ENCODE measurements at regions not wholly inside any gene's neighbourhood (a gene's known extent, or its start where the extent isn't known, plus 50 kb on each side); places are given as distances from the start of the nearest gene placed in this dataset.

GRCh38 chr9:12461763-12462460 lies 231.3 kb upstream of the TYRP1 start:
- DNase-seq, result no peak

DNA sequence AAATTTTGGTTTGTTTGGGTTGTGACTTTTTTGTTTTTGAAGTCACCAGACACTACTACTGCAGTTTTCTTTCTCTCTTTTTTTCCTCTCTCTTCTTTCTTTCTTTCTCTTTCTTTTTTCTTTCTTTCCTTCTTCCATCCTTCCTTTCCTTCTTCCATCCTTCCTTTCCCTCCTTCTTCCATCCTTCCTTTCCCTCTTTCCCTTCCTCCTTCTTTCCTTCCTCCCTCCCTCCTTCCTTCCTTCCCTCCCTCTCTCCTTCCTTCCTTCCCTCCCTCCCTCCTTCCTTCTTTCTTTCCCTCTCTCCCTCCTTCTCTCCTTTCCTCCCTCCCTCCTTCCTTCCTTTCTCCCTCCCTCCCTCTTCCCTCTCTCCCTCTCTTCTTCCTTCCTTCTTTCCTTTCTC lies 230.3 kb upstream of the TYRP1 start:
- no peak for DNase-seq

DNA sequence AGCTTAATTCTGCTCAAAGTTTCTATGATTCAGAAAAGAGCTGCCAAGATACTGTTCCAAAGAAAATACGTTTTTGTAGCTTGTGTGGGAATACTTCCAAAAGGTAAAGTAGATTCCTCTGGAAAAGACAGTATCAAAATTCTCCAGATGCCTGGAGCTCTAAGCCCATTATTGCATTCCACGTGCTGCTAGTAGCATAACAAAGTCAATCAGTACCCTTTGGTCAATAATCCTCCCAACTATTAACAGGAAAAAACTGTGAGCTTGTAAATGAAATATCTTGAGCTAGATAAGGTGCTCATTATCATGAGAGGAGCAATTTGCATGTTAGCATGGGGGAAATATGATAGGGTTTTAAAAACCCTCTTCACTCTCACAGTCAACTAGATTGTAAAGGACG lies 229.5 kb upstream of the TYRP1 start:
- no peak for DNase-seq

DNA sequence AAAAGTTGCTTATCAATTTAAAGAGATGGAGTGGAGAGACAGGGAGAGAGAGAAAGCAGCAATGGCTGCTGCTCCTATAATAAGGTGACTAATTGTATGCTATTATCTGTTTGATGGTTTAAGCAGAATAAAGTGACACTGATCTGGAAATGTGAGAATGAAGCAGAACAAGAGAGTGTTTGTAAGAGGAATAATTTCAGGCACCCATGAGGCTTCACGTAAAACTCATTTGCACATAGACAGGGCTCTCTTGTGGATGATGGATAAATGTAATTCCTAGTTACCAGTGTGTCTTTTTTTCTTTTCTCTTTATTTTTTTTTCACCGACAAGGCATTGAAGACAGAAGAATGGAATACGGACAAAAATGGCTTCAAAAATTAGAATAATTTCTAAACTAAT lies 228.8 kb upstream of the TYRP1 start:
- no peak for DNase-seq

- DNase-seq, result no peak
Measured at GRCh38 chr9:12464910-12465512, 228.2 kb upstream of the TYRP1 start.

DNA sequence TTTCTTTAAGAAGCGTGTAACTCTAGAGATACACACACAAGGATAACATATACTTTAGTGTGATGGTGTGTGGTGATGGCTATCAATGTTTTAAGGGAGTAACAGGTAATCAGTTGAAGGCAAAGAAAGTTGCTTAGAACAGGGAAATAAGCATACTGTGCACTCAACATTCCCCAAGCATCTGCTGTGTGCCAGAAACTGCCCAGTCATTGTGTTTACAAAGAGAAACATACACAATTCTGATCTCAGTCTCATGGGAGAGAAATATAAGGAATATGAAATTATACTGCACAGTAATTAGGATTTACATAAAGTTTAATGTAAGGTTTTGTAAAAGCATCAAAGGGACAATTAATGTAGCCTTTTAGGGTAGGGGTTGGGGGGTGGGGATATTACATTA lies 224.1 kb upstream of the TYRP1 start:
- DNase-seq, result no peak

- DNase-seq, result no peak
Measured at GRCh38 chr9:12494411-12494810, 198.8 kb upstream of the TYRP1 start.

DNA sequence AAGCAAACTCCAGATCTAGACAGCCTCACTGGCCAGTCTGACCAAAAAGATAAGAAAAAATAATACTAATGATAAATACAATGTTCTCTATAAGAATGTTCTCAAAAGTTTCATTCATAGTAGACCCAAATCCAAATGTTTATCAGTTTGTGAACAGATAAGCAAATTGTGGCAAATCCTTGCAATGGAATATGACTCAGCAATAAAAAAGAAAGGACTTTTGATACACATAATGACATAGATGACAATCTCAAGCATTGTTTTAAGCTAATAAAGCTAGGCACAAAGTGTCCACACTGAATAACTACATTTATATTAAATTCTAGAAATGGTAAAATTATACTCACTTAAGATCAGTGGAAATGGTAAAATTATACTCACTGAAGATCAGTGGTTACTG lies 195.4 kb upstream of the TYRP1 start:
- no peak for DNase-seq

DNA sequence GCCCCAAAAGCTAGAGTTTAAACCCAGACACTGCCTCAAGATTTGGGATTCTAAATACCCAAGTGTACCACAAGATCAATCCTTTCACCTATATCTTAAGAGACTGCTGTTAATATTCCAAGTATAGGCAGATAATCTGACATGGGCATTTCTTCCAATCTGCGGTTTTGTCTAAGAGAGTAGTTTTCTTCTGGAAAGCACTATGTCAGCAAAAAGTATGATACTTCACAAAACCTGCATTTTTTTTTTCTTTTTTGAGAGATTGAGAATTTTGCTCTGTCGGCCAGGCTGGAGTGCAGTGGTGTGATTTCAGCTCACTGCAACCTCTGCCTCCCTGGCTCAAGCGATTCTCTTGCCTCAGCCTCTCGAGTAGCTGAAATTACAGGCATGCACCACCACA lies 190.7 kb upstream of the TYRP1 start:
- no peak for DNase-seq

DNA sequence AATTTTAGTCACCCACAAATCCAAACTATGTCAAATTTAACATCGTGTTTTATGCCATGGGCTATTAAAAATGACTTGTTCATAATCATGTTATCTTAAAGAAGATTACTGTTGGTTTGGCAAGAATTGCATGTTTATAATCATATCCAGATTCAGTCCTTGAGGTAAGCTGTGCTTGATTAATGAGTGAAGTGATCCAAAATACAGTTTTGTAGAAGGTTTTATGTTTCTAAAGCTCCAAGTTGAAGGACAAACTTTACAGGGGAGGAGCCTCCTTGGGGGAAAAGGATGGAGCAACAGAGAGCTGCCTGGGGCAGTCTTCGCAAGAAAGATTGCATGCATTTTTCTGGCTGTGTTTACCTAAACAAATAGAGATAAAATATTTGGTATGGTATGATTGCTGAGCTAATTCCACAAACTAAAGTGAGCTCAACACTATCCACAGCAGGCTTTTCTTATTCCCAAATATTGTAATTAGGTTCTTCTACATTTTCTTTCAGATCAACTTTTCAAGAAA lies 189.5 kb upstream of the TYRP1 start:
- DNase-seq, result no peak

GRCh38 chr9:12510551-12510950 lies 182.6 kb upstream of the TYRP1 start:
- no peak for DNase-seq

DNA sequence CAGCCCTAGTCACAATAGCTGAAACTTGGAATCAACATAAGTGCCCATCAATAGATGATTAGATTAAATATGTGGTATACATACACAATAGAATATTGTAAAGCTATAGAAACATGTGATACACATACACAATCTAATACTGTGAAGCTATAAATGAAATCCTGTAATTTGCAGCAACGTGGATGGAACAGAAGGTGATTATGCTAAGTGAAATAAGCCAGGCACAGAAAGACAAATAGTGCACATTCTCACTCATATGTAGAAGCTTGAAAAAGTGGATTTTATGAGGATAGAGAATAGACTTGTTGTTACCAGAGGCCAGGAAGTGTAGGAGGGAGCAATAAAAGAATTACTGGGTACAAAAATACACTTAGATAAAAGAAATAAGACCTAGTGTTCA lies 181.5 kb upstream of the TYRP1 start:
- no peak for DNase-seq

DNA sequence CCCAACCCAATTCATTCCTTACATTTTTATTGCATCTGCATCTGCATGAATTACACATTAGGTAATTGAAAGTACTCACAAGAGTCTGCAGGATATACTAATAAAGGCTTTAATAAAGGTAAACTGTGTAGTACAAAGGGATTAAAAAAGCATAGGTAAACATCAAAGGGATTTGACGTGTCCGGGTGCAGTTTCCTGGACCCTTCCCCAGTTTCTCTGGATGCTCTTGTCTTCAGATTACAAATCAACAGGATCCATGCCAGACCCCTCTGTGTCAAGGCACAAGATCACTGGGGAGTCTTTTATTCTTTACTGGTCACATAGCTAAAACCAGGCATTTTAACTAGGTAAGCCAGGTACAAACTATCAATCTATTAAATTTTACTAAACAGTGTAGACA lies 177.2 kb upstream of the TYRP1 start:
- DNase-seq, result no peak

DNA sequence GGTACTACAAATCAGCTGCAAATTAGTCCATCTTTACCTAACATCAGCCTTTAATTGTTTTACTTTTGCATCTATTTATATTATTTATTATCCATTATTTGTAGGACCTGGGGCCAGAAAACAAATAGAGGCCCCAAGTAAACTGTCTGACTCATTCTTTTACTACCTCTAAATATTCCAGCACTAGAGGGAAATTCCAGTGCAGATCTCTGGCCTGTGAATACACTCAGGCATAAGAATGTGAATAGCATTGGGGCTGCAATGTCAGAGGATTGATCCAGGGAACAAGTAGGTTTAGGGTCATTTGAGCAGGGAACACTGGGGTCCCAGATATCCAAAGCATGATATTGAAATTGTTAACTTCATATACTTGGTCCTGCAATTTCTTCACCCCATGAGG lies 176.6 kb upstream of the TYRP1 start:
- no peak for DNase-seq

DNA sequence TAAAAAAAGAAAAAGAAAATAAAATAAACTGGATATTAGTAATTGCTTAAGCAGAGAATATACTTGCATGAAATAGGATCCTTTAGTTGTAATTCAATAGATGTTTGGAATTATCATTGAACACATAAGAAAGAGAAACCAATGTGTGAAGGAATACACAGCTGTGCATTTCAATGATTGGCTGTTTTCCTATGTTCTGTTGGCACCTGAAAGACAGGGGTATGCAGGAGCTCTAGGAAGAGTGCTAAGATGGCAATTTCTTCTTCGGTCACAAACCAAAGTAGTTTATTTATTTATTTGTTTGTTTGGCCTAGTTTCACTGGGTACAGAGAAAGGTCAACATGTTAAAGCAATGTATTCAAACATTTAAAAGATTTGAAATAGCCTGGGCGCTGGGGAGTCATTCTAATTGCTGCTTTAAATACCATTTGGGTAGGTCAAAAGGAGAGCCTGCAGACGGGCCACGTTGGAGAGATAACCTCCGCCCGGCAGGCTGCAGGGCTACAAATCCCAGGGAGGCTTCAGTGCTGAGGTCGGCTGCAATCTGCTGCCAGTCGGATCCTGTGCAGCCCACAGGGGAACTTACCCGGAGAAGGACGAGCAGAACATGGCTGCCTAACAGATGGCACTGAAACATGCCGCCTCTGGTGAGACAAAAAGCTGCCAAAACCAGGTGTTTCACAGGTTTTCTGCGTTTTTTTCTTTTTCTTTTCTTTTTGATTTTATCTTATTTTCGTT lies 154.2 kb upstream of the TYRP1 start:
- DNase-seq, result no peak

DNA sequence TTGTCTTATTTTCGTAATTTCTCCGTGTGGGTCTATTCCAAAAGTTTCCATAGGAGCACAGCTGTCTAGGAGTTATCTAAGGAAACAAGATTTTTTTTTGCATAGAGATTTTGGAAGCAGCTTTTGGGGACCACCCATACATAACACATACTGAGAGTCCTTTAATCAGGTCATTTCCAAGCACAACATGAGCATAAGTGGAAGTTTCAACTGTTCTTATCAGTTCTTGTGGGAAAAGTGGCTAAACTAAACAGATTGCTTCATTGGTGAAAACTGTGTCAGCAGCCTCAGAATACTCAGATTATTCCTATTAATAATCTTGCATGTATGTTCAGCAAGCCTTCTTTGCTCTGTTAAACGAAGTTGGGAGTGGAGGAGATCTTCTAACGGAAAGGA lies 153.6 kb upstream of the TYRP1 start:
- no peak for DNase-seq

DNA sequence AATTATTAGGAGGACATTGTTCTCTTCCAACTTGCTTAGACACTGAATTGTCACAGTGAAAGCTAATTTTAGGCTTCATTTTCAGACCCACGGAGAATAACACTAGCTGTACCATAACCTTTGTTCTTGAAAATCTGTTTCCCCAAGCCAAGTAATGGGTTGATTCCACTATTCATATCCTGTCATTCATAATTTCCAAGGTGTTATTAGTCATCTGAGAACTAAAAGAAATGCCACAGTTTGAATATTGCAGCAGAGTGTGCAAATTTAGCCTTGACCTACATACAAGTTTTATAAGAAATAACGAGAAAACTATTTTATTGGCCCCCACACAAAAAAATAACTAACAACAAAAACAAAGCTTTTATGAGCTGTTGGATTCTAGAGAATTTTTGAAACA lies 148.5 kb upstream of the TYRP1 start:
- no peak for DNase-seq

GRCh38 chr9:12554636-12555035 lies 138.5 kb upstream of the TYRP1 start:
- no peak for DNase-seq

DNA sequence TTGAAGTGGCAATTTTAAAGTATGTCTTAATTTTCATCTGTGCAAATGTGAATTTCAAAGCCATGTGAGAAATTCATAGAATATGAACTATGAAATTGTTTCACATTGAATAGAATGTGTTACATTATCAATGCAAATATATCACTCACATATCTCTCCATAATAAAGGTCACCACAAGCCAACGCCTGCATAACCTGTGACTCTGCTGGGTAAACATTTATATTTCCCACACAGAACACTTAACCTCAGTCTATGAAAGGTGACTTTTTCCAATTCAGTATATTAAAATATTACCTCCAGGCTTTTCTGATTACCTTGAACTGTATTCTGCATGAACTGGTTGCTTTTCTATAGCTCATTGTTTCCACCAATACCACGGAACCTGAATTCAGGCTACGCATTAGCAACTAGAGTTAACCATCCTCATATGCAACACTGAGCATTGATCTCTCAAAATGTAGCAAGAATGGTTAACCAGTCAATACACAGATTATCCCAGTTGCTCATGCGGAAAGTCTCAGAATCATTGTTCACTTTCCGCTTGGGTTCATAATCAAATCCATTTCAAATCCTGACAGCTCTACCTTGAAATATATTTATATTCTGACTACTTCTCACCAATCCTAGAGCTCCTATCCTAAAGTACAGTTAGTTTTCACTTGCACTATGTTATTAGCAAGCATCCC lies 126.6 kb upstream of the TYRP1 start:
- DNase-seq, result no peak

GRCh38 chr9:12584656-12585522 lies 108.3 kb upstream of the TYRP1 start:
- no peak for DNase-seq

GRCh38 chr9:12595400-12595799 lies 97.8 kb upstream of the TYRP1 start:
- no peak for DNase-seq

GRCh38 chr9:12604164-12604821 lies 88.9 kb upstream of the TYRP1 start:
- DNase-seq, result no peak
